VCaP (cell line): ENCODE measurements at regions not wholly inside any gene's neighbourhood (a gene's known extent, or its start where the extent isn't known, plus 50 kb on each side); places are given as distances from the start of the nearest gene placed in this dataset.

Experiments
- H3K27ac ChIP-seq: fragments of 450-650 bp; 2 replicates; pipeline ENCODE4 v1.5.1; 2017
- TF ChIP-seq, protein P1 (sequence below): fragments of 450-650 bp; conservative IDR thresholded peaks from 2 replicates; pipeline ENCODE4 v1.5.1; 2017; ENCODE audit warnings: mild to moderate bottlenecking, moderate library complexity

GRCh38 chr3:6654670-6655069 lies 206.2 kb upstream of the GRM7 start:
- TF ChIP-seq, protein P1, sequence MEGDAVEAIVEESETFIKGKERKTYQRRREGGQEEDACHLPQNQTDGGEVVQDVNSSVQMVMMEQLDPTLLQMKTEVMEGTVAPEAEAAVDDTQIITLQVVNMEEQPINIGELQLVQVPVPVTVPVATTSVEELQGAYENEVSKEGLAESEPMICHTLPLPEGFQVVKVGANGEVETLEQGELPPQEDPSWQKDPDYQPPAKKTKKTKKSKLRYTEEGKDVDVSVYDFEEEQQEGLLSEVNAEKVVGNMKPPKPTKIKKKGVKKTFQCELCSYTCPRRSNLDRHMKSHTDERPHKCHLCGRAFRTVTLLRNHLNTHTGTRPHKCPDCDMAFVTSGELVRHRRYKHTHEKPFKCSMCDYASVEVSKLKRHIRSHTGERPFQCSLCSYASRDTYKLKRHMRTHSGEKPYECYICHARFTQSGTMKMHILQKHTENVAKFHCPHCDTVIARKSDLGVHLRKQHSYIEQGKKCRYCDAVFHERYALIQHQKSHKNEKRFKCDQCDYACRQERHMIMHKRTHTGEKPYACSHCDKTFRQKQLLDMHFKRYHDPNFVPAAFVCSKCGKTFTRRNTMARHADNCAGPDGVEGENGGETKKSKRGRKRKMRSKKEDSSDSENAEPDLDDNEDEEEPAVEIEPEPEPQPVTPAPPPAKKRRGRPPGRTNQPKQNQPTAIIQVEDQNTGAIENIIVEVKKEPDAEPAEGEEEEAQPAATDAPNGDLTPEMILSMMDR: no peak
- no peak overlapping the region for H3K27ac ChIP-seq

GRCh38 chr3:6655275-6655674 lies 205.6 kb upstream of the GRM7 start:
- TF ChIP-seq, protein P1: no peak
- no peak overlapping the region for H3K27ac ChIP-seq

- H3K27ac ChIP-seq: no peak overlapping the region
- TF ChIP-seq, protein P1: no peak
These were observed 203.3 kb upstream of the GRM7 start for GRCh38 chr3:6657591-6657990.

DNA sequence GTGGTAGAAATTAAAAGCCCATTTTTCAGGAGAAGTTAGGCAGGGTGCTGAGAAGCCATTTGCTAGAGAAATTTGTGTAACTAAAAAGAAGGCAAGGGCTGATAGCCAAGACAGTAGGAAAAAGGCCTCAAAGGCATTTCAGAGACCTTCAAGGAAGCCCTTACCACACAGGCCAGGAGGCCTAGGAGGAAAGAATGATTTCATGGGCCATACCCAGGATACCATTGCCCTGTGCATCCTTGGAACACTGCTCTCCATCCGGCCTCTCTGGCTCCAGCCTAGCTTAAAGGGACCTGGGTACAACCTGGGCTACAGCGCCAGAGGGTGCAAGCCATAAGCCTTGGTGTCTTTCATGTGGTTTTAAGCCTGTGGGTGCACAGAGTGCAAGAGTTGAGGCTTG lies 193.6 kb upstream of the GRM7 start:
- no peak overlapping the region for H3K27ac ChIP-seq
- TF ChIP-seq, protein P1: no peak

- TF ChIP-seq, protein P1: no peak
- no peak overlapping the region for H3K27ac ChIP-seq
These were observed 189.6 kb upstream of the GRM7 start for GRCh38 chr3:6671363-6671762.

DNA sequence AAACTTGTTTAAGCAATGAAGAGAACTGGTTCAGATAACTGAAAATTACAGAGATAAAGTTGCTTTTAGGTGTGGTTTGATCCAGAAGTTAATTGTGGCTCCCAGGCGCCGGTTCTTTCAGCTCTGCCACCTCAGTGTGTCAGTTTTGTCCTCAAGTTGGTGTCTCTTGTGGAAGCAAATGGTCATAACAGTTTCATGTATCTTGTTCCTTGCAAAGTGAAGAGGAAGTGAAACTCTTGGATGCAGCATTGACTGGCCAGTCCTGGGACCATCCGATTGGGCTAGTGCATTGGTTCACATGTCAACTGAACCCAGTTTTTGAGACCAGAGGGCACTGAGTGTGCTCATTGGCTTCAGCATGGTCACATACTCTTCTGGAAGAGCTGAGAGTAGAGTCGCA lies 181.4 kb upstream of the GRM7 start:
- TF ChIP-seq, protein P1: no peak
- H3K27ac ChIP-seq: no peak overlapping the region

GRCh38 chr3:6680119-6680806 lies 180.7 kb upstream of the GRM7 start:
- no peak overlapping the region for H3K27ac ChIP-seq
- TF ChIP-seq, protein P1: no peak
